HL-60 (cell line): ENCODE measurements at regions not wholly inside any gene's neighbourhood (a gene's known extent, or its start where the extent isn't known, plus 50 kb on each side); places are given as distances from the start of the nearest gene placed in this dataset.

ENCODE experiments used
- DNase-seq, 2 experiments: peaks; one replicate each; pipeline ENCODE4 v3.0.0-alpha.2; 2010 to 2020; ENCODE audit warnings: low read depth in 1 of 2, low spot score in 1 of 2
- H3K27ac ChIP-seq: fragments of 250-450 bp; sonication (Bioruptor Pico); replicated peaks from 2 replicates; pipeline ENCODE4 v1.5.1; 2020; ENCODE audit warnings: mild to moderate bottlenecking, moderate library complexity
- H3K27me3 ChIP-seq: fragments of 250-450 bp; sonication (Bioruptor Pico); 2 replicates; pipeline ENCODE4 v1.5.1; 2021; ENCODE audit warnings: mild to moderate bottlenecking, moderate library complexity; ENCODE audit not compliant: insufficient read depth, poor library complexity, severe bottlenecking
- H3K4me3 ChIP-seq: replicated peaks from 2 replicates; pipeline ENCODE4 v1.5.1; 2011; ENCODE audit warnings: mild to moderate bottlenecking, control low read depth, low read length; ENCODE audit not compliant: insufficient read depth
- CTCF ChIP-seq: IDR thresholded peaks from one replicate; pipeline ENCODE4 v1.5.1; 2011; ENCODE audit warnings: low read length, control low read depth, inconsistent platforms; ENCODE audit not compliant: insufficient read depth
- GABPA ChIP-seq: IDR thresholded peaks from 2 replicates; pipeline ENCODE4 v1.6.1; 2012; ENCODE audit warnings: low read depth
- POLR2AphosphoS5 ChIP-seq: IDR thresholded peaks from 2 replicates; pipeline ENCODE4 v1.6.1; 2012; ENCODE audit warnings: low read depth
- REST ChIP-seq: IDR thresholded peaks from 2 replicates; pipeline ENCODE4 v1.6.1; 2012; ENCODE audit warnings: low read depth; ENCODE audit not compliant: insufficient replicate concordance
- SPI1 ChIP-seq: IDR thresholded peaks from 2 replicates; pipeline ENCODE4 v1.6.1; 2012; ENCODE audit warnings: low read depth, mild to moderate bottlenecking, borderline replicate concordance

GRCh38 chr9:108443741-108444140 lies 412.0 kb downstream of the ACTL7B start:
- DNase-seq = no peak
- Histone ChIP-seq H3K4me3 (no peak overlapping the region), H3K27ac (no peak overlapping the region), H3K27me3 (no peaks in the 10 kb centered on the region)
- TF ChIP-seq REST (no peak), GABPA (no peak), SPI1 (no peak), POLR2AphosphoS5 (no peak), CTCF (no peak)

- no peak for TF ChIP-seq REST
- no peak for TF ChIP-seq GABPA
- TF ChIP-seq POLR2AphosphoS5 = no peak
- no peak for TF ChIP-seq SPI1
- no peak for TF ChIP-seq CTCF
- Histone ChIP-seq H3K27me3 (no peaks in the 10 kb centered on the region), H3K27ac (no peak overlapping the region), H3K4me3 (no peak overlapping the region)
- no peak for DNase-seq
These were observed 412.7 kb downstream of the ACTL7B start for GRCh38 chr9:108443019-108443633.

- DNase-seq = no peak
- no peak for TF ChIP-seq GABPA
- no peak for TF ChIP-seq REST
- TF ChIP-seq POLR2AphosphoS5 = no peak
- TF ChIP-seq CTCF = no peak
- TF ChIP-seq SPI1 = no peak
- Histone ChIP-seq H3K4me3 (no peak overlapping the region), H3K27me3 (no peaks in the 10 kb centered on the region), H3K27ac (no peak overlapping the region)
These were observed 413.2 kb downstream of the ACTL7B start for GRCh38 chr9:108442627-108443018.
